ENCODE measurements at regions not wholly inside any gene's neighbourhood (a gene's known extent, or its start where the extent isn't known, plus 50 kb on each side); places are given as distances from the start of the nearest gene placed in this dataset.
A peak's percentile ranks its signal among the peaks of the same experiment; 100 is the strongest.

DNA sequence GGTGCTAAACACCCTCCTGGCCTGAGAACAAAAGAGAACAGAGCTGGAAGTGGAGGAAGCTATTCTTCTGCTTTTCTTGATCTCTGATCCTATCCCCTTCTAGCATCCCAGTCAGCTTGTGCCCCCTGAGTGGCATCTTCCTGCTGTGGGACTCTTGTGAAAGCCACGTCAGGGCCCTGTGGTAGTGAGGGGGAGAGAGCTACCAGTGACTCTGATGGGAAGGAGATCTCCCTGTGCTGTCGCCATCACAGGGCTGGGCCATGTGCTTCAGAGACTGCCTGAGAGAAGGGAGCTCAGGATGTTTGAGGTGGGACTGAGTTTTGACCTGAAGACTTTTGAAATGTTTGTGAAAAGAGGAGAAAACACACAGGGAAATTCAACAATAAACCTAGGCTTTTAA, 107.6 kb upstream of the FUT8 start:
- Mint-ChIP-seq H3K36me3 (ENCODE audit: low read depth) (peaks cover 10% of the 10 kb centered on the region), H3K27me3 (no peaks in the 10 kb centered on the region), H3K9me3 (no peaks in the 10 kb centered on the region), H3K4me1 (peaks cover 74% of the 10 kb centered on the region), H3K4me3 (peak overlapping the region; percentile 53), H3K27ac (peak overlapping the region; percentile 96)
- DNase-seq (peak; percentile 55), ATAC-seq (peak; percentile 22)

DNA sequence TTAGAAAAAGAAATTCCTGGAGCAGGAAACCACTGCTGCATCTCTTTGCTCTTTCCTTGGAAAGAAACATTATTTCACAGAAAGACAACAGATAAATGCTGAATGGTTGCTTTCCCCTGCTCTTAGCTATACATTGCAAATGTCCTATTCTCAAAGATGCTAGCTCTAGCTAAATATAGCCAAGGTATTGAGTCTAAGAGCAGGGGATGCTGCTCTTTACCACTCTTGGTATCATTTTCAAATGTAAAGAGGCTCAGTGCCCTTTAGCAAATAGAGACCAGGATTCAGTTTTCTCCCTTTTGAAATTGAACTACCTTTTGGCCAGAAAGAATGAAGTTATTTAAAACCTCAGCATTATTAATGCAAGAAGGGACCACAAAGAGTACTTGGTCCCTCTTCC, 104.0 kb upstream of the FUT8 start:
- H3K4me3 Mint-ChIP-seq = no peak overlapping the region
- H3K27me3 Mint-ChIP-seq = no peaks in the 10 kb centered on the region
- peaks cover 49% of the 10 kb centered on the region for H3K4me1 Mint-ChIP-seq
- no peaks in the 10 kb centered on the region for H3K9me3 Mint-ChIP-seq
- peaks cover 10% of the 10 kb centered on the region for H3K36me3 Mint-ChIP-seq (ENCODE audit: low read depth)
- no peak for DNase-seq
- no peak overlapping the region for H3K27ac Mint-ChIP-seq
- ATAC-seq = no peak

DNA sequence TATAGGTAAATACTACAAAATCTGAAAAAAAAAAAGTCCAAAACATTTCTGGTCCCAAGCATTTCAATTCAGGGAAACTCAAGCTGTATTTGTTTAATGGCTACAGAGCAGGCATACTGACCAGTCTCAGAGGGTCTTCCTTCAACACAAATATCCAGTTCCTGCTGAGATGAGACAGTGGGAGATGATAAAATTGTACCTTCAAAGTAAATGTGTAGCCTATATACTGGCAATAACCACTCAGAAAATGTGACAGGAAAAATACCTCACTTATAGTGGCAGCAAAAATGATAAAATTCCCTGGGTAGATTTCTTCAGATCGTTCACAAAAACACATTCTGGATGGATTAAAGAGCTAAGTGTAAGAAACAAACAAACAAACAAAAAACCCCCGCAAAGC, 102.0 kb upstream of the FUT8 start:
- Mint-ChIP-seq H3K4me3 (no peak overlapping the region), H3K27me3 (no peaks in the 10 kb centered on the region), H3K9me3 (no peaks in the 10 kb centered on the region), H3K27ac (no peak overlapping the region), H3K4me1 (peaks cover 42% of the 10 kb centered on the region), H3K36me3 (ENCODE audit: low read depth) (peaks cover 11% of the 10 kb centered on the region)
- DNase-seq (no peak), ATAC-seq (no peak)

DNA sequence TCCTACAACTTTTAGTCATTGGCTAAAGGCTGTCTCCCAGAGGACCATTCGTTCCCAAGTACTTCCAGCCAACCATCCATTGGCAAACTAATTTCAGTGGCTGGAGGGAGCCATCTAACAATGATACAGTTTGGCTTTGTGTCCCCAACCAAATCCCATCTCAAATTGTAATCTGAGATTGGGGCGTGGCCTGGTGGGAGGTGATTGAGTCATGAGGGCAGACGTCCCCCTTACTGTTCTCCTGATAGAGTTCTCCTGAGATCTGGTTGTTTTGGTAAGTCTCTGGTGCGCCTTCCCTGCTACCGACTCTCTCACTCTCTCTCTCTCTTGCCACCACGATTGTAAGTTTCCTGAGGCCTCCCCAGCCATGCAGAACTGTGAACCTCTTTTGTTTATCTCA, 99.7 kb upstream of the FUT8 start:
- no peak for ATAC-seq
- DNase-seq = no peak
- Mint-ChIP-seq H3K27me3 (no peaks in the 10 kb centered on the region), H3K4me3 (no peak overlapping the region), H3K36me3 (ENCODE audit: low read depth) (peaks cover 9% of the 10 kb centered on the region), H3K9me3 (no peaks in the 10 kb centered on the region), H3K27ac (no peak overlapping the region), H3K4me1 (peaks cover 40% of the 10 kb centered on the region)

DNA sequence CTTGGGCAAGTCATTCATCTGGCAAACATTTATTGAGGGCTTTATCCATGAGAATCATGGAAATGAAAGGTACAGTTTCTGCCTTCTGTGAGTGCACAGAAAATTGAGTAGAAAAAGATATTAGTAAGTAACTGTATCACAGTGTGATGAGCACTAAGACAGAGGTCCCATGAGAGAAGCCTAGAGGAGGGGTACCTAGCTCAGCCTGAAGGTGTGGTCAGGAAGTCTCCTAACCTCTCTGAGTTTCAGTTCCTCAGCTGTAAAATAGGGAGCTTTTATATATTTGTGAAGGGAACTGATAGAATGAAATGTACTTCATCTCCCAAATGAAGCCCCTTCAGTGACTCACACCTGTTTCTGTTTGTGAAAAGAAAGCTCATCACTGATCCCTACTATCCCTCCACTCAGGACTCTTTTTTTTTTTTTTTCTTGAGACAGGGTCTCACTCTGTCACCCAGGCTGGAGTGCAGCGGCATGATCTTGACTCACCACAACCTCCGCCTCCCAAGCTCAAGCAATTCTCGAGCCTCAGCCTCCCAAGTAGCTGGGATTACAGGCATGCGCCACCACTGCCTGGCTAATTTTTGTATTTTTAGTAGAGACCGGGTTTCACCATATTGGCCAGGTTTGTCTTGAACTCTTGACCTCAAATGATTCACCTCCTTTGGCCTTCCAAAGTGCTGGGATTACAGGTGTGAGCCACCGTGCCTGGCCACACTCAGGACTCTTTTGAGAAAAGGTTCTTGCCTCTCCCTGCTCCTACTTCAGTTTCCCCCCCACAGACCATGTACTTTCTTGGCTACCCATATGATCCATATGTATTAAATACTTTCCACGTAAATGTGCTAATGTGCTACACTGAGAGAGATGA, 93.7 kb upstream of the FUT8 start:
- Mint-ChIP-seq H3K27ac (peak overlapping the region; percentile 30), H3K36me3 (ENCODE audit: low read depth) (peaks cover 10% of the 10 kb centered on the region), H3K4me1 (peaks cover 68% of the 10 kb centered on the region), H3K4me3 (no peak overlapping the region), H3K9me3 (no peaks in the 10 kb centered on the region), H3K27me3 (no peaks in the 10 kb centered on the region)
- DNase-seq = no peak
- no peak for ATAC-seq

DNA sequence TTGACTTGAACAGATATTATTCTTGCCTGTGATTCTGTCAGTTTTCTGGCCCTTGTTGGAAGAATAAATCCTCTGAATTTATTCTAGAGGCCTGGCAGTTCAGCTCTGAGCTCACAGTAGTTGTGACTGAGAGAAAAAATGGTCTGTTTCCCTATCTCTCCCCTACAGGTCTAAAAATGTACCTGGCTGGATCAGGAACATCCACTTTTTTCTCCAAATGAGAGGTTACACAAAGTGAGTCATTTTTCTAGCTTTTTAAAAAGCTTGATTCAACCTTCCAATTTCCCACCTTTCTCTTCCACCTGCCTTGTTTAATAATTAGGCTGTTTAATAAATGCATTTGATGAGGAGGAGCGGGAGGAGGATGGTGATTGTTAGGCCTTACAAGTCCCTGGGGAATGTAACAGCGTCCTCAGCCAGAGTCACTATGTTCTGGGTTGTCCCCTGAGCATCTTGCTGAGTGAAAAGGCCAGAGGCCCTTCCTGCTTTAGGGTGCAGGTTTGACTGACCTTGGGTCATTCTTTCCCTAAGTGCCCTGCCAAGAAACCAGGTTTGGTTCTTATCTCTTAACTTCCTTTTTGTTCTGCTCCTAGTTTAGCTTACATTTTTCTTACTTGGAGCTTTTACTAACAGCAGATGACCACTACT, 91.7 kb upstream of the FUT8 start:
- Mint-ChIP-seq H3K36me3 (ENCODE audit: low read depth) (peaks cover 2% of the 10 kb centered on the region), H3K4me1 (peaks cover 52% of the 10 kb centered on the region), H3K4me3 (no peak overlapping the region), H3K9me3 (no peaks in the 10 kb centered on the region), H3K27me3 (no peaks in the 10 kb centered on the region), H3K27ac (peak overlapping the region; percentile 86)
- DNase-seq (no peak), ATAC-seq (no peak)

DNA sequence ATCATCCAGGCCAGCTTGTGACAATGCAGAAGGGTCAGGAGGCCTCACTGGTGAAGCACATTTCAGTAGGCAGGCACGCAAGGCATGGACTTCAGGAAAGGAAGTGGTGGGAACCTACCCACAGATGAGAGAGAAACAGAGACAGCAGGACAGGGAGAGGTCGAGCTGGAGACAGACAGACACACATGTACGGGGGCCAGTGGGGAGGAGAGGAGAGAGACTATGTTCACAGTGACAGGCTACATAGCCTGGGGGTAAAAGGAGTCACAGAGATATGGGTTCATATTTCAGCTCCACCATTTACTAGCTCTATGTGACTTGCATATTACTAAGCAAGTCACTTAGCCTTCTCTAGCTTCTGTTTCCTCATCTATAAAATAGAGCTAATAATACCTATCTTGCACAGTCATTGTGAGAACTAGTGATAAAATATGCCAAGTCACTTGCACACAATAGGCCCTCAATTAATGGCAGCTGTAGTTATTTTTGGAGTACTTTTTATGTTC, 91.1 kb upstream of the FUT8 start:
- Mint-ChIP-seq H3K36me3 (ENCODE audit: low read depth) (peaks cover 2% of the 10 kb centered on the region), H3K9me3 (no peaks in the 10 kb centered on the region), H3K27ac (peak overlapping the region; percentile 86), H3K4me1 (peaks cover 51% of the 10 kb centered on the region), H3K27me3 (no peaks in the 10 kb centered on the region), H3K4me3 (no peak overlapping the region)
- DNase-seq = peak; percentile 24
- peak; percentile 83 for ATAC-seq

DNA sequence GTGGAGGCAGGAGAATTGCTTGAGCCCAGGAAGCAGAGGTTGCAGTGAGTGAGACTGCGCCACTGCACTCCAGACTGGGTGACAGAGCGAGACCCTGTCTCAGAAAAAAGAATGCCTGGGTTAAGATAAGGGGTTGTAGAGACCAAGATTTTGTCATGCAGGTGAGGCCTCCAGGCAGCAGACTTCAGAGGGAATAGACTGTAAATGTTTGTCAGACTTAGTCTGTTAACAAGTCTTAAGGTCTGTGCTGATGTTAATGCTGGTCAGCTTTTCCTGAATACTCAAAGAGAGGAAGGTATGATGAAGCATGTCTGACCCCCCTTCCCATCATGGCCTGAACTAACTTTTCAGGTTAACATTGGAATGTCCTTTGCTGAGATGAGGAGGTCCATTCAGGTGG, 83.0 kb upstream of the FUT8 start:
- ATAC-seq = no peak
- no peaks in the 10 kb centered on the region for H3K9me3 Mint-ChIP-seq
- H3K4me3 Mint-ChIP-seq = no peak overlapping the region
- no peak overlapping the region for H3K27ac Mint-ChIP-seq
- H3K27me3 Mint-ChIP-seq = no peaks in the 10 kb centered on the region
- H3K4me1 Mint-ChIP-seq = peaks cover 29% of the 10 kb centered on the region
- peaks cover 4% of the 10 kb centered on the region for H3K36me3 Mint-ChIP-seq (ENCODE audit: low read depth)
- DNase-seq = no peak

DNA sequence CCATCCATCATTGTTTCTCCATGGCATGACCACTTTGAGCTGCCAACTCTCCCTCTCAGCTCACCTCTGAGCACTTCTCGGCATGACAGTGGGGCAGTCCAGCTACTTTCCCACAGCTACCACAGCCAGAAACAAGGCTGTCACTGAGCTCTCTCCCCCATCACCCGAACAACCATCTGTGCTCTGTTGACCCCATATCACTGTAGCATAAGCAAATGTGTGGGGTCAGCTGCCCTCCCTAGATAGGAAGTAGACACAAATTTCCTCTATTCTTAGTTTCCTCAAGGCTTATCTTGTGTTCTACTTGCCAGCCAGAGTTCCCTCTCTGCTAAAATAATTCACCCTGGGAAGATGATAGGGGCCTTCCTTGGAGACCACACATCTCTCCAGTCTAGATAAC, 82.6 kb upstream of the FUT8 start:
- no peaks in the 10 kb centered on the region for H3K27me3 Mint-ChIP-seq
- no peaks in the 10 kb centered on the region for H3K9me3 Mint-ChIP-seq
- ATAC-seq (no peak), DNase-seq (no peak)
- peaks cover 4% of the 10 kb centered on the region for H3K36me3 Mint-ChIP-seq (ENCODE audit: low read depth)
- H3K27ac Mint-ChIP-seq = no peak overlapping the region
- no peak overlapping the region for H3K4me3 Mint-ChIP-seq
- peaks cover 33% of the 10 kb centered on the region for H3K4me1 Mint-ChIP-seq

DNA sequence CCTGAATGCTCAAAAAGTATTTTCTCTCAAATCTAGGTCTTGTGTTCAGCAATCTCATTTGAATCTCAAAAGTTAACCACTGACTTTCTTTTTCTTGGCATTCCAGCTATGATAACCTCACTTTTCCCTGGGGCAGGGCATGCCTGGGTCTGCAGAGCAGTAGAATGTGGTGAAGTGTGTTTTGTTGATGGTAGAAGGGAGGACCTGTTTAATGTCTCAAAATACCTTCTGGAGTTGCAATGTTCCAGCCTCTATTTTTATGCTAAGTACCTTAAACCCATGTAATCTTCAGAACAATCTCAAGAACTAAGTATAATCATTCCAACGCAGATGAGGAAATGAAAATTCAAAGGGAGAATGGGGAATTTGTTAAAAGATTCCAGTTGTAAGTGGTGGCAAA, 82.1 kb upstream of the FUT8 start:
- ATAC-seq (no peak), DNase-seq (no peak)
- Mint-ChIP-seq H3K27me3 (no peaks in the 10 kb centered on the region), H3K4me1 (peaks cover 38% of the 10 kb centered on the region), H3K27ac (no peak overlapping the region), H3K4me3 (no peak overlapping the region), H3K9me3 (no peaks in the 10 kb centered on the region), H3K36me3 (ENCODE audit: low read depth) (peaks cover 4% of the 10 kb centered on the region)

DNA sequence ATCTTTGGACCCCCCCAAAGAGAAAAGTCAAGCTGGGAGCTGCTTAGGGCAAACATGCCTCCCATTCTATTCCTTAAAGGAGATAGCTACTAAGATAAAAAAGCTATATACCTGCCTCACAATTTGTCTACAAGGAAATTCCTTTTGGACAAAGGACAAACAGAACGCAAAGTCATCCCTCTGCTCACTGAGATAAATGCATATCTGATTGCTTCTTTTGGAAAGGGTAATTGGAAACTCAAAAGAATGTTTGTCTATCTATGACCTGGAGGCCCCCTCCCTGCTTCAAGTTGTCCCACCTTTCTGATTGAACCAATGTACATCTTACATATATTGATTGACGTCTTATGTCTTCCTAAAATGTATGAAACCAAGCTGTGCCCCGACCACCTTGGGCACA, 80.9 kb upstream of the FUT8 start:
- no peak overlapping the region for H3K4me3 Mint-ChIP-seq
- ATAC-seq (no peak), DNase-seq (no peak)
- peaks cover 49% of the 10 kb centered on the region for H3K4me1 Mint-ChIP-seq
- no peaks in the 10 kb centered on the region for H3K9me3 Mint-ChIP-seq
- no peak overlapping the region for H3K27ac Mint-ChIP-seq
- H3K36me3 Mint-ChIP-seq (ENCODE audit: low read depth) = peaks cover 10% of the 10 kb centered on the region
- H3K27me3 Mint-ChIP-seq = no peaks in the 10 kb centered on the region

DNA sequence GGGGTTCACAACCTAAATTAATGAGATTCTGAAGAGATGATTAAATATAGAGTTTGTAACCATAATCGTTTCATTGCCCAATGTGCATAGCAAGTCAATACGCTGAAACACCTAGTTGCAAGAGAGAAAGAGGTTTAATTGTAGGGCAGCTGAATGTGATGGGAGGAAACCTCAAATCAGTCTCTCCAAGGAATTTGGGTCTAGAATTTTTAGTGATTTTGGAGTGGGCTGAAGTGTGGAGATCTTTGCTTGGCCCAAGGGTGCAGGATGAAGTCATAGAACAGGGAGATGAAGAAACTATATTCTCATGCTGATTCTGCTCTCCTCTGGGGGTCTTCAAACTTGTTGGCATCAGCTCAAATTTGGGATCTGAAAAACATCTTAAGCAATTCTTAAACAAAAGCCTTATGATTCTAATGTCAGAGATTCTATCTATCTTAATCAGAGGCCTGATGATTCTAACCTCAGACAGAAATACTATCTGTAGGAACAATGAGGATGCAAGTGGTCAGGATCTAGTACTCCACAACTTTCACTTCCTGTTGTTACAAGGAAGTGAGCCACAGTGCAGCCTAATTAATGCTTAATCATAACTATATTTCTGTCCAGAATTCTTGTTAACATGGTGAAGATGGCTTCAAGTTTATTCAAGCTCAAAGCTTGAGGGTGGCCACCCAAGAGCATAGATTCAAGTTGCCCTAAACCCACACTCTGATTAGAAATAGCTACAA, 80.2 kb upstream of the FUT8 start:
- Mint-ChIP-seq H3K4me1 (peaks cover 54% of the 10 kb centered on the region), H3K4me3 (no peak overlapping the region), H3K9me3 (no peaks in the 10 kb centered on the region)

DNA sequence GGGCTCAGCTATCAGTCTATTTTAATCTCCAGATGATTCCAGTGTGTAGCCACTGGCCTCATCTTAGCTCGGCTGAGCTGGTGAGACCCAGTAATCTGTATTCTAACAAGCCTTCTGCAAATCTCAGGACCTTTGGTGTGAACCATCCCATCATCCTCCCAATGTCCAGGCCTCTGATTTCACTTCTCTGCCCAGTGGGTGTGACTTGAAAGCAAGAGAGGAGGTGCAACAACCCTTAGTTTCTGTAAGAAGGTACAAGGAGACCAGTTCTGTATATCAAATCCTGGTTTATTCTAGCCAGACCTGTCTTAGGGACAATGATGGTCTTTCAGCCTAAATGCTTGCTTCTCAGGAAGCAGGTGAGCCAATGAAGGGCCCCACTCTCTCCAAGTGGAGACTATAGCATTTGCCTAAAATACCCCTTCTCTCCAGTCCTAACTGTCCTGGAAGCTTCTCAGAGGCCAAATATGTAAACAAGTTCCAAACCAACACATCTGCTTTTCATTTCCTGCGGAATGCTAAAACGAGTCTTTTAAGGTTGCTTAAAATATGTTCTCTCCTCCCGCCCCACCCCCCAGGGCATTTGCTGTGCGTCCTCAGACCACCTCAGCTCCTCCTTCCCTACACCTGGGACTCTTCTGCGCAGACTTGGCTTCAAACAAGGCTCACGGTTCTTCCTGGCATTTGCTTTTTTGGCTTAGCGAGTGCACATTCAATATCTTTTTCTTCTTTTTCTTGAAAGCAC, 78.4 kb upstream of the FUT8 start:
- DNase-seq = no peak
- no peaks in the 10 kb centered on the region for H3K27me3 Mint-ChIP-seq
- peaks cover 19% of the 10 kb centered on the region for H3K36me3 Mint-ChIP-seq (ENCODE audit: low read depth)
- H3K27ac Mint-ChIP-seq = peak overlapping the region; percentile 75
- no peaks in the 10 kb centered on the region for H3K9me3 Mint-ChIP-seq
- peaks cover 63% of the 10 kb centered on the region for H3K4me1 Mint-ChIP-seq
- no peak overlapping the region for H3K4me3 Mint-ChIP-seq
- no peak for ATAC-seq

More for the DNA sequence above, 80.2 kb upstream of the FUT8 start:
- Mint-ChIP-seq H3K27me3 (no peaks in the 10 kb centered on the region), H3K27ac (no peak overlapping the region), H3K36me3 (ENCODE audit: low read depth) (peaks cover 10% of the 10 kb centered on the region)
- no peak for ATAC-seq
- DNase-seq = no peak

DNA sequence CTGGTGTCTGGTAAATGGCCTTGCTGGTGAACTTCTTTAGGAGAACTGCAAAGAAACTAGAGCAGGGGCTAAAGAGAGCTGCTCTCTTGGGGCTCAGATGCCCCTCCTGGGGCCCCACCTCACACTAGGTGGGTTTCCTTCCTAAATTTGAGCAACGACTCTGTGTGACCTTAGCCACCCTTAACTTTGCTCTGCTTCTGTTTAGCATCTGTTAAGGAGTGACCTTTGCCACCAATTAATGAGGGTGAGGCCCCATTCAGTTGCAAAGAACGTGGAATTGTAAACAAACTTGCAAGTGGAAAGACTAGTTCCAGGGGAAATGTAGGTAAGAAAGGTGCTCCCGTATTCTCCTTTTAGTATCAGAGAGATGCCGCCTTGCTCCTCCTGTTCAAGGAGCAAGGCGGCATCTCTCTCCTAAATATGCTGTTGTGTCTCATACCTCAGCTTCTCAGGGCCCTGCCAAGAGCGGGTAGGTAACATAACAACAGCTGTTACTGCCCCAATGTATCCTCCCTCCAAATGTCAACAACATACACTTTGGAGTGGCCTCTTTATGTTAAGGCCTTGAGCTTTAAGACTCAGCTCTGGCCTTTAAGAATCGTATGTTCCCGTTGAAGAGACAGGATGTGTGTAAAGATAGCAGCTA, 77.6 kb upstream of the FUT8 start:
- H3K27ac Mint-ChIP-seq = peak overlapping the region; percentile 82
- DNase-seq (no peak), ATAC-seq (no peak)
- H3K9me3 Mint-ChIP-seq = no peaks in the 10 kb centered on the region
- H3K4me3 Mint-ChIP-seq = no peak overlapping the region
- peaks cover 67% of the 10 kb centered on the region for H3K4me1 Mint-ChIP-seq
- H3K27me3 Mint-ChIP-seq = no peaks in the 10 kb centered on the region
- peaks cover 21% of the 10 kb centered on the region for H3K36me3 Mint-ChIP-seq (ENCODE audit: low read depth)

Data from activated naive CD8-positive, alpha-beta T cell treated with anti-CD3 and anti-CD28 coated beads, Interleukin-2, amount 50 U/mL, for 24 hours (primary cell).